Activated CD4-positive, CD25-positive, alpha-beta regulatory T cell treated with anti-CD3 and anti-CD28 coated beads, Interleukin-2, amount 50 U/mL, for 16 hours (primary cell): ENCODE measurements at regions not wholly inside any gene's neighbourhood (a gene's known extent, or its start where the extent isn't known, plus 50 kb on each side); places are given as distances from the start of the nearest gene placed in this dataset.

Source experiments
- DNase-seq: peaks from one replicate; pipeline ENCODE4 v3.0.0-alpha.2; 2020; ENCODE audit warnings: low read depth, low spot score

- no peak for DNase-seq
Measured at GRCh38 chr2:128552141-128552805, 233.6 kb upstream of the HS6ST1 start.

- no peak for DNase-seq
Measured at GRCh38 chr2:128552806-128553551, 234.3 kb upstream of the HS6ST1 start.

GRCh38 chr2:128554151-128554769, 235.6 kb upstream of the HS6ST1 start:
- no peak for DNase-seq

- DNase-seq = no peak
Measured at GRCh38 chr2:128555433-128555832, 236.8 kb upstream of the HS6ST1 start.

GRCh38 chr2:128556089-128556488, 237.4 kb upstream of the HS6ST1 start:
- no peak for DNase-seq

- no peak for DNase-seq
Measured at GRCh38 chr2:128556633-128557032, 238.0 kb upstream of the HS6ST1 start.

- no peak for DNase-seq
Measured at GRCh38 chr2:128557069-128557468, 238.4 kb upstream of the HS6ST1 start.

- DNase-seq = no peak
Measured at GRCh38 chr2:128557831-128558241, 239.2 kb upstream of the HS6ST1 start.

GRCh38 chr2:128558441-128558840, 239.8 kb upstream of the HS6ST1 start:
- no peak for DNase-seq

- no peak for DNase-seq
Measured at GRCh38 chr2:128558895-128559532, 240.3 kb upstream of the HS6ST1 start.

- no peak for DNase-seq
Measured at GRCh38 chr2:128559533-128560515, 241.2 kb upstream of the HS6ST1 start.

GRCh38 chr2:128560718-128561117, 242.1 kb upstream of the HS6ST1 start:
- DNase-seq = no peak

- no peak for DNase-seq
Measured at GRCh38 chr2:128562471-128563347, 244.0 kb upstream of the HS6ST1 start.

- DNase-seq = no peak
Measured at GRCh38 chr2:128563348-128563687, 244.7 kb upstream of the HS6ST1 start.

- no peak for DNase-seq
Measured at GRCh38 chr2:128564131-128564530, 245.5 kb upstream of the HS6ST1 start.

GRCh38 chr2:128564551-128564950, 245.9 kb upstream of the HS6ST1 start:
- no peak for DNase-seq

GRCh38 chr2:128565441-128565840, 246.8 kb upstream of the HS6ST1 start:
- no peak for DNase-seq

- DNase-seq = no peak
Measured at GRCh38 chr2:128566671-128567070, 248.0 kb upstream of the HS6ST1 start.

- DNase-seq = no peak
Measured at GRCh38 chr2:128568106-128568505, 249.4 kb upstream of the HS6ST1 start.

GRCh38 chr2:128573116-128573515, 254.4 kb upstream of the HS6ST1 start:
- no peak for DNase-seq
